AG10803 (cell line): ENCODE measurements at regions not wholly inside any gene's neighbourhood (a gene's known extent, or its start where the extent isn't known, plus 50 kb on each side); places are given as distances from the start of the nearest gene placed in this dataset.
A peak's percentile ranks its signal among the peaks of the same experiment; 100 is the strongest.

Experiments used
- DNase-seq: peaks from one replicate; pipeline ENCODE4 v3.0.0; 2010; ENCODE audit warnings: low read depth
- H3K4me3 ChIP-seq: 2 replicates; pipeline ENCODE4 v1.5.1; 2011; ENCODE audit warnings: mild to moderate bottlenecking, low read length, control low read depth
- CTCF ChIP-seq: conservative IDR thresholded peaks from 2 replicates; pipeline ENCODE4 v1.5.1; 2011; ENCODE audit warnings: mild to moderate bottlenecking, low read length, control low read depth, inconsistent platforms

DNA sequence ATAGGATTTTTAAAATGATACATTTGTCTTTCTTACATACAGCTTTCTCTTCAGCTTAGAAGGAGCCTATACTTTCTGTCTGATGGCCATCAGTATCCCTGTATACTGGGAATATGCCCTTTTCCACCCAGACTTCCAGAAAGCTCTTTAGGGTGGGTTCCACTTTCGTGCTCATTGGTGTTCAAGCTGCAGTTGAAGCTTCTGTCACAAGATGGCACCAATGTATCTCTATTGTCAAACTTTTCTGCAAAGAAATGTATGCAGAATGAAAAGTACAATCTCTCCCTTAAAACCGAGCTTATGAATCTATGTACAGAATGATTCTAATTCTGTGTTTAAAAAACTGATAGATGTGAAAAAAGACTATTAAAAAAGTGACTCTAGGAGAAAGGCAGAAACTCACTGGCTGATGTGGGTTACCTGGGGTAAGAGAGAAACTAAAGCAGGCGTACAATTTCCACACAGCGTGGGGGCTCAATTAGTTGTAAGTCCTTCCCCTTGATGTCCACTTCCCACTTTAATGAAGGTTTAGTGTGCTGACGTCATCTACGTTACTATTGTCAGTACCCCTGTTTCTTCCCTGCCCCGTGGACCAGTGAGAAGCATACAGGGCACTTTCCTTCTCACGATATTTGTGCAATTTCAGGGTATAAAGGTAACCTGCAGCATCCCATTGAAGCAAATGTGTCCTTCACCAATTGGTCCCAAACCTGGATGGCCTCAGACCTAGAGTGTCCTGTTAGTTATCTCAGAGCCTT is 57.3 kb upstream of the TCEAL2 start:
- DNase-seq, result peak; percentile 29
- TF ChIP-seq CTCF, result peak; percentile 63
- H3K4me3 ChIP-seq, result no peak overlapping the region

GRCh38 chrX:102063445-102064074 is 61.9 kb upstream of the TCEAL2 start:
- TF ChIP-seq CTCF, result no peak
- H3K4me3 ChIP-seq, result no peak overlapping the region
- DNase-seq, result no peak

DNA sequence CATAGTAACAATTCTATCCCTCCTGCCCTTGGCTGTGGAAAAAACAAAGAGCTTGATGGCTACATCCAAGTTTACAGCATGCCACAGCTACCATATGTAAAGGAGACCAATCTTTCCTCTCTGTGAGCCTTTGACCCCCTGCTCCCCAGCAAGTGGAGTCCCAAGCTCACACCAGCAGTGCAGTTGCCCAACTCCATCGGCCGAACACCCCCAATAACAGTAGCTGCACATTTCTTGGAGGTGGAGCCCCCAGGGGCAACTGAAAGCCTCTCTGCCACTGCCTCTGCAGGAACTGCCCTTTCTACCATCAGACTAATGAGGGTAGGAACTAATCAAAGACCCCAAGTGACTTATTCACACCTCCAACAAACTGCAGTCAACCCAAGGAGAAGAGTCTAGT is 81.0 kb upstream of the TCEAL2 start:
- H3K4me3 ChIP-seq, result no peak overlapping the region
- no peak for DNase-seq
- TF ChIP-seq CTCF, result no peak

DNA sequence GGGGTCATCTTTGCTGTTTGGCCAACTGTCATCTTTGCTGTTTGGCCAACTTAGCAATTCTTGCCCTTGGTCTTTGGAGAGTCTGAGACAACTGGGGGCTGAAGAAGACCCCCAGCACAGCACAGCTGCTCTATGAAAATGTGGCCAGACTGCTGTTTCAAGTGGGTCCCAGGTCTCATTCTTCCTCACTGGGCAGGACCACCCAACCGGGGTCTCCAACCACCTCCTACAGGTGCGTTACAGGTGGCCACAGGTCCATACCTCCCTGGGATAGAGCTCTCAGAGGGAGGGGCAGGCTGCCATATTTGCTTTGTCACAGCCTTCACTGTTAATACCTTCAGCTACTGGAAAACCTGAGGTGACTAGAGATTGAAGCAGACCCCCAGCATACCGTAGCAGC is 82.1 kb upstream of the TCEAL2 start:
- H3K4me3 ChIP-seq, result no peak overlapping the region
- DNase-seq, result no peak
- TF ChIP-seq CTCF, result no peak

GRCh38 chrX:102042372-102043325 is 82.8 kb upstream of the TCEAL2 start:
- TF ChIP-seq CTCF, result no peak
- DNase-seq, result peak; percentile 50
- H3K4me3 ChIP-seq, result no peak overlapping the region

DNA sequence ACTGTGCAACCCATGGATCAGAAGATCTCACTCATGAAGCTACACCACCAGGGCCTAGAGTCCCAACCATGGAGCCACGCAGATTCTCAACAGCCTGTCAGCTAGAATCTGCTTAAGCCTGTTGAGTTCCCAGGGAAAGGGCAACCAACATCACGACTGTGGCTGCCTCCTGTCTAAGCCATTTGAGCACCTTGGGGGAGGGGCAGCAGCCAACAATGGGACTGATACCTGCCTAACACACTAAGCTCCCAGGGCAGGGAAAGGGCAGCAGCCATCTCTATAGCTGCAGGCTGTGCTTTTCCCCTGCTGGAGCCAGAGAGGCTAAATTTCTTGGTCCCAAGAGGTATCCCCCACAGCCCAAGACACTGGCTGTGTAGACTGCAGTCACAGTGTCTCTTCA is 96.5 kb upstream of the TCEAL2 start:
- no peak for DNase-seq
- no peak for TF ChIP-seq CTCF
- no peak overlapping the region for H3K4me3 ChIP-seq
